Epithelial cell of proximal tubule (primary cell): ENCODE measurements at regions not wholly inside any gene's neighbourhood (a gene's known extent, or its start where the extent isn't known, plus 50 kb on each side); places are given as distances from the start of the nearest gene placed in this dataset.

ENCODE experiments used
- DNase-seq: peaks from one replicate; pipeline ENCODE4 v3.0.0-alpha.2; 2011; ENCODE audit warnings: low read depth
- H3K4me3 ChIP-seq: 2 replicates; pipeline ENCODE4 v1.5.1; 2011; ENCODE audit warnings: low read depth, mild to moderate bottlenecking, low read length
- TF ChIP-seq, protein P1 (sequence below): conservative IDR thresholded peaks from 2 replicates; pipeline ENCODE4 v1.5.1; 2012; ENCODE audit warnings: low read depth, mild to moderate bottlenecking, low read length

DNA sequence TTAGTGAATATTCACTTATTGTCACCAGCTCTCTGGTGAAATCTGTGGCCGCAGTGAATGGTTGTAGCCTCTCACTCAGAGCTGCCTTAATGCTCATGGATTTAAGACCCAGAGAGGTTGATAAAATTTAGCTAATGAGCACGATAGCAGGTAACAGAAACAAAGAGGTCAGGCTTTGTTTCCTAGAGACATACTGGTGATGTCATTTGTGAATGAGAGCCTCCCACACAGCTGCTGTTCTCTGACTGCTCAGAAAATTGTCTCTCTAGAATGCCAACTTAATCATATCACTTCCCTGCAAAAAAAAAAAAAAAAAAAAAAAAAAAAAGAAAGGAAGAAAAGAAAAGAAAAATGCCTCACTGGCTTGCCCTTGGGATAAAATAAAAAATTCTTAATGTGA, 411.7 kb upstream of the MYT1L start:
- DNase-seq, result no peak
- H3K4me3 ChIP-seq, result no peak overlapping the region
- TF ChIP-seq, protein P1, sequence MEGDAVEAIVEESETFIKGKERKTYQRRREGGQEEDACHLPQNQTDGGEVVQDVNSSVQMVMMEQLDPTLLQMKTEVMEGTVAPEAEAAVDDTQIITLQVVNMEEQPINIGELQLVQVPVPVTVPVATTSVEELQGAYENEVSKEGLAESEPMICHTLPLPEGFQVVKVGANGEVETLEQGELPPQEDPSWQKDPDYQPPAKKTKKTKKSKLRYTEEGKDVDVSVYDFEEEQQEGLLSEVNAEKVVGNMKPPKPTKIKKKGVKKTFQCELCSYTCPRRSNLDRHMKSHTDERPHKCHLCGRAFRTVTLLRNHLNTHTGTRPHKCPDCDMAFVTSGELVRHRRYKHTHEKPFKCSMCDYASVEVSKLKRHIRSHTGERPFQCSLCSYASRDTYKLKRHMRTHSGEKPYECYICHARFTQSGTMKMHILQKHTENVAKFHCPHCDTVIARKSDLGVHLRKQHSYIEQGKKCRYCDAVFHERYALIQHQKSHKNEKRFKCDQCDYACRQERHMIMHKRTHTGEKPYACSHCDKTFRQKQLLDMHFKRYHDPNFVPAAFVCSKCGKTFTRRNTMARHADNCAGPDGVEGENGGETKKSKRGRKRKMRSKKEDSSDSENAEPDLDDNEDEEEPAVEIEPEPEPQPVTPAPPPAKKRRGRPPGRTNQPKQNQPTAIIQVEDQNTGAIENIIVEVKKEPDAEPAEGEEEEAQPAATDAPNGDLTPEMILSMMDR, result no peak

DNA sequence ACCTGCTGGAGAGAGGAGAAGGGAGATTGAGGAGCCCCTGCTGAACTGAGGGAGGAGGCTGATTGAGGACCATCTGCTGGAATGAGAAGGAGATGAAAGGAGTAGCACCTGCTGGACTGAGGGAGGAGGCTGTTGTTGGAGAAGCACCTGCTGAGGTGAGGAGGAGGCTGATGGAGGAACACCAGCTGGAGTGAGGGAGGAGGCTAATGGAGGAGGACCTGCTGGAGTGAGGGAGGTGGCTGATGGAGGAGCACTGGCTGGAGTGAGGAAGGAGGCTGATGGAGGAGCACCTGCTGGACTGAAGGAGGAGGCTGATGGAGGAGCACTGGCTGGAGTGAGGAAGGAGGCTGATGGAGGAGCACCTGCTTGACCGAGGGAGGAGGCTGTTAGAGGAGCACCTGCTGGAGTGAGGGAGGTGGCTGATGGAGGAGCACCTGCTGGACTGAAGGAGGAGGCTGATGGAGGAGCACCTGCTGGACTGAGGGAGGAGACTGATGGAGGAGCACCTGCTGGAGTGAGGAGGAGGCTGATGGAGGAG, 409.2 kb upstream of the MYT1L start:
- TF ChIP-seq, protein P1, result no peak
- DNase-seq, result no peak
- H3K4me3 ChIP-seq, result no peak overlapping the region

DNA sequence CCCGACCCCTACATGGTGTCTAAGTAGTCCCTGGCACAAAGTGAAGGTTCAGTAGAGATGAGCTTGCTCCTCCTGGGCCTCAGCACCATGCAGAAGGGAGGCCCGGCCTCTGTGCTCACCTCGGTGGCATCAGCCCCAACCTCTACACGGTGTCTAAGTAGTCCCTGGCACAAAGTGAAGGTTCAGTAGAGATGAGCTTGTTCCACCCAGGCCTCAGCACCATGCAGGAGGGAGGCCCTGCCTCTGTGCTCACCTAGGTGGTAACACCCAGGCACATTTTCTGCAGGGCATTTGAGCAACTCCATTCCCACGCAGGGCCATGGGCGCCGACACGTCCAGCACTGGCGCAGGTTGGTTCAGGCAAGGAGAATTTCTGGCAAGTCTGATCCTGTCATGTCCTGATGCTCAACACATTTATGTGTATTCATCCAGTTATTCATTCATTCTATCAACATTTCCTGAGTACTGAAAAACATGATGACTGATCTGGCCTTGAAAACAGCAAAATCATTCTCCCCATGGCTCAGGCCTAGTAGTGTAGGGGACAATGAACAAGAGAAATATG, 408.2 kb upstream of the MYT1L start:
- no peak overlapping the region for H3K4me3 ChIP-seq
- no peak for DNase-seq
- TF ChIP-seq, protein P1, result no peak

DNA sequence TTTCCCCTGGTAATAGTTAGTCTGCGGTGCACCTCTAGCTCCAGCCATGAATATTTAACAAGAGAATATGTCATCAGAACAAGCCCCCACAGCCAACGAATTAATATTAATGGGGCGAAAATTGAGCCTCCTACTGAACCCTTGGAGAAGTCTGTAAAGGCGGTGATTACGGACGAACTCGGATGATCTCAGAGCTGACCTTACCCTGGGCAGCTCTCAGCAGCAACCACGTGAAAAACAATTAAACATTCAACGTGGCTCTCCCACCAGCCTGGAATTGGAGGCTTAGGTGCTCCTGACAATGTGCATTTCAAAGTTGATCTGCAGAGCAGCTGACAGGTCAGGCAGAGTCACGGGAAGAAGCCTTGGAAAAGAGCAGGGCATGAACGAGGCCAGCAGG, 407.6 kb upstream of the MYT1L start:
- no peak overlapping the region for H3K4me3 ChIP-seq
- TF ChIP-seq, protein P1, result no peak
- no peak for DNase-seq

DNA sequence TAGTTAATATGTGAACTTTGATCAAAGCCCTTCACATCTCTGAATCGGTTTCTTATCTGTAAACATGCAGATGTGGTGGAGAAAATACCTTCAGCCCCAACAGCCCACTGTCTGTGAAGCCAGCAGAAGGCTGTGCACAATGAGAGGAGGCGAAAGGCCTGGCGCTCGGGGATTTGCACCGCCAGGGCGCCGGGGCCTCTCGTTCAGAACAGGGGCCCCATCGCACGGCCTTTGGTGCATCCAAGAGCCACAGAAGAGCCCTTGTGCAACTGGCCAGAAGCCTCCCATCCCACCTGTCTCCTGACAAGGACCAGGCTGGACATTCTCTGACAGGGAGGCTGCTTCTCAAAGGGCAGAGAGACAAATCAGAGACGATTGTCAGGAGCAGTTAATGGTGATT, 407.2 kb upstream of the MYT1L start:
- no peak overlapping the region for H3K4me3 ChIP-seq
- TF ChIP-seq, protein P1, result no peak
- no peak for DNase-seq

DNA sequence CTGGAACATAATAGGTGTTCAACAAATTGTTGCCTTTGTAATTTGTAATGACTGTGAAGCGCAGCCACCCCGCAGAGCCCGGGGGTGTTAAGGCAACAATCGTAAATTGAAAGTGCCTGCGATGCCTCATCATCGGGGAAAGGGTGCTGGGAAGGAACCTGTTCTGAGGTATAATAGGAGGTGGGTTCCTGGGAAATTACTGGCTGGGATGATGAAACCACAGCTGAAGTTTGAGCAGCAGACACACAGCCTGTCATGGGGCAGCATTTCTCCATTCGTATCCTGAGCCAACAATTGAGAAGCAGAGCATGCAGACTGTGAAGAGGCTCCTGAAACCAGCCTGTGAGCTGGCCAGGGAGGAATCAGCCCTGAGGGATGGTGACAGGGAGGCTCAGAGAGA, 404.0 kb upstream of the MYT1L start:
- H3K4me3 ChIP-seq, result no peak overlapping the region
- no peak for DNase-seq
- TF ChIP-seq, protein P1, result no peak

DNA sequence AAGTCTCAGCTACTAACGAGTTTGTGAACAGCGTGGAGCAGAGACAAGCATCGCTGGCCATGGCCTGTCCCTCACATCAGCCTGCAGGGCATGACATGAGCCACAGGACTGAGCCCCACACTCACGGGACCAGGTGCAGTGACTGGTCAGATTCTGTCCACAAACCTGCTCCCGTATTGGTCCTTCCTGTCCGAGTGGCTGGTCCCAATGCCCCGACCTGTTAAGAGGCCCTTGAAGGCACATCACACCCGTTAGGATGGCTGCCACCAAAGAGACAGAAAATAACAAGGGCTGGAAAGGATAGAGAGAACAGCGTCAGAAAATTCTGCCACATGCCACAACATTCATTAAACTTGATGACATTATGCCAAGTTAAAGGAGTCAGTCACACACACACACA, 403.2 kb upstream of the MYT1L start:
- TF ChIP-seq, protein P1, result no peak
- no peak for DNase-seq
- H3K4me3 ChIP-seq, result no peak overlapping the region
